Peyer's patch (tissue), 4 donors: ENCODE measurements at regions not wholly inside any gene's neighbourhood (a gene's known extent, or its start where the extent isn't known, plus 50 kb on each side); places are given as distances from the start of the nearest gene placed in this dataset.

Source experiments
- DNase-seq, 3 donors: peaks; one replicate each; pipeline ENCODE4 v3.0.0-alpha.2; 2017 to 2019
- H3K27ac ChIP-seq, 4 donors: fragments of 200-600 bp; sonication (generic); one replicate each; pipeline ENCODE4 v1.5.1; 2016 to 2019
- H3K27me3 ChIP-seq, 2 donors: fragments of 200-600 bp; sonication (generic); one replicate each; pipeline ENCODE4 v1.5.1; 2019
- H3K36me3 ChIP-seq, 3 donors: fragments of 200-600 bp; sonication (generic); one replicate each; pipeline ENCODE4 v1.5.1; 2016 to 2019
- H3K4me1 ChIP-seq, 4 donors: fragments of 200-600 bp; sonication (generic); one replicate each; pipeline ENCODE4 v1.5.1; 2016 to 2019
- H3K4me3 ChIP-seq, 4 donors: fragments of 200-600 bp; sonication (generic); 1 replicate in 3 of 4; 2 replicates in 1 of 4; pipeline ENCODE4 v1.5.1; 2016 to 2019; ENCODE audit warnings: mild to moderate bottlenecking in 1 of 4
- H3K9me3 ChIP-seq, 4 donors: fragments of 200-600 bp; sonication (generic); one replicate each; pipeline ENCODE4 v1.5.1; 2016 to 2019; ENCODE audit warnings: mild to moderate bottlenecking in 1 of 4
- CTCF ChIP-seq, 6 experiments: fragments of 450-650 bp in 4 of 6; fragments of 200-600 bp in 2 of 6; sonication (generic) in 1 of 6; IDR thresholded peaks; one replicate each; pipeline ENCODE4 v1.5.1; 2017 to 2019; ENCODE audit warnings: antibody characterized with exemption in 6 of 6, mild to moderate bottlenecking in 3 of 6, moderate library complexity in 1 of 6
- POLR2A ChIP-seq, 2 donors: fragments of 450-650 bp; IDR thresholded peaks; one replicate each; pipeline ENCODE4 v1.5.1; 2017; ENCODE audit warnings: antibody characterized with exemption in 2 of 2, mild to moderate bottlenecking in 2 of 2, moderate library complexity in 2 of 2

- DNase-seq, result no peak
- H3K4me1 ChIP-seq, result no peaks in the 10 kb centered on the region
- H3K4me3 ChIP-seq, result no peak overlapping the region
- H3K36me3 ChIP-seq, result no peaks in the 10 kb centered on the region
- H3K27me3 ChIP-seq, result no peaks in the 10 kb centered on the region
- TF ChIP-seq CTCF (IDR thresholded peaks at IDR 0.05) (no peak), POLR2A (IDR thresholded peaks at IDR 0.05) (no peak)
- no peak overlapping the region for H3K27ac ChIP-seq
- no peaks in the 10 kb centered on the region for H3K9me3 ChIP-seq
Observed at GRCh38 chr5:74341221-74341620, 299.3 kb downstream of the ENC1 start.

GRCh38 chr5:74340476-74340875, 300.1 kb downstream of the ENC1 start:
- no peak overlapping the region for H3K27ac ChIP-seq
- no peaks in the 10 kb centered on the region for H3K9me3 ChIP-seq
- TF ChIP-seq POLR2A (IDR thresholded peaks at IDR 0.05), result no peak
- no peak for TF ChIP-seq CTCF (IDR thresholded peaks at IDR 0.05)
- DNase-seq, result no peak
- no peaks in the 10 kb centered on the region for H3K36me3 ChIP-seq
- no peaks in the 10 kb centered on the region for H3K27me3 ChIP-seq
- H3K4me3 ChIP-seq, result no peak overlapping the region
- no peaks in the 10 kb centered on the region for H3K4me1 ChIP-seq

- no peak for DNase-seq
- TF ChIP-seq POLR2A (IDR thresholded peaks at IDR 0.05) (no peak), CTCF (IDR thresholded peaks at IDR 0.05) (no peak)
- Histone ChIP-seq H3K36me3 (no peaks in the 10 kb centered on the region), H3K27ac (no peak overlapping the region), H3K27me3 (no peaks in the 10 kb centered on the region), H3K4me3 (no peak overlapping the region), H3K9me3 (no peaks in the 10 kb centered on the region), H3K4me1 (no peaks in the 10 kb centered on the region)
Observed at GRCh38 chr5:74337984-74338310, 302.6 kb downstream of the ENC1 start.

- DNase-seq, result no peak
- Histone ChIP-seq H3K4me1 (no peaks in the 10 kb centered on the region), H3K27ac (no peak overlapping the region), H3K36me3 (no peaks in the 10 kb centered on the region), H3K27me3 (no peaks in the 10 kb centered on the region), H3K9me3 (no peaks in the 10 kb centered on the region), H3K4me3 (no peak overlapping the region)
- no peak for TF ChIP-seq CTCF (IDR thresholded peaks at IDR 0.05)
- TF ChIP-seq POLR2A (IDR thresholded peaks at IDR 0.05), result no peak
Observed at GRCh38 chr5:74337254-74337983, 303.1 kb downstream of the ENC1 start.

- no peaks in the 10 kb centered on the region for H3K9me3 ChIP-seq
- H3K4me3 ChIP-seq, result no peak overlapping the region
- H3K27ac ChIP-seq, result no peak overlapping the region
- TF ChIP-seq POLR2A (IDR thresholded peaks at IDR 0.05) (no peak), CTCF (IDR thresholded peaks at IDR 0.05) (no peak)
- no peak for DNase-seq
- no peaks in the 10 kb centered on the region for H3K27me3 ChIP-seq
- no peaks in the 10 kb centered on the region for H3K36me3 ChIP-seq
- H3K4me1 ChIP-seq, result no peaks in the 10 kb centered on the region
Observed at GRCh38 chr5:74336297-74336696, 304.2 kb downstream of the ENC1 start.
